Retinal pigment epithelial cell (primary cell): ENCODE measurements at regions not wholly inside any gene's neighbourhood (a gene's known extent, or its start where the extent isn't known, plus 50 kb on each side); places are given as distances from the start of the nearest gene placed in this dataset.

Source experiments
- DNase-seq: peaks from one replicate; pipeline ENCODE4 v3.0.0-alpha.2; 2010; ENCODE audit warnings: low read depth
- H3K4me3 ChIP-seq: 2 replicates; pipeline ENCODE4 v1.5.1; 2011; ENCODE audit warnings: mild to moderate bottlenecking, low read length, control low read depth, moderate library complexity
- CTCF ChIP-seq: conservative IDR thresholded peaks from 2 replicates; pipeline ENCODE4 v1.5.1; 2011; ENCODE audit warnings: low read depth, low read length, control low read depth, inconsistent platforms

GRCh38 chr11:13098063-13098462 lies 88.9 kb downstream of the RASSF10 start:
- no peak for TF ChIP-seq CTCF
- peak; percentile 67 for DNase-seq
- no peak overlapping the region for H3K4me3 ChIP-seq

GRCh38 chr11:13098616-13099289 lies 89.6 kb downstream of the RASSF10 start:
- TF ChIP-seq CTCF, result no peak
- no peak for DNase-seq

DNA sequence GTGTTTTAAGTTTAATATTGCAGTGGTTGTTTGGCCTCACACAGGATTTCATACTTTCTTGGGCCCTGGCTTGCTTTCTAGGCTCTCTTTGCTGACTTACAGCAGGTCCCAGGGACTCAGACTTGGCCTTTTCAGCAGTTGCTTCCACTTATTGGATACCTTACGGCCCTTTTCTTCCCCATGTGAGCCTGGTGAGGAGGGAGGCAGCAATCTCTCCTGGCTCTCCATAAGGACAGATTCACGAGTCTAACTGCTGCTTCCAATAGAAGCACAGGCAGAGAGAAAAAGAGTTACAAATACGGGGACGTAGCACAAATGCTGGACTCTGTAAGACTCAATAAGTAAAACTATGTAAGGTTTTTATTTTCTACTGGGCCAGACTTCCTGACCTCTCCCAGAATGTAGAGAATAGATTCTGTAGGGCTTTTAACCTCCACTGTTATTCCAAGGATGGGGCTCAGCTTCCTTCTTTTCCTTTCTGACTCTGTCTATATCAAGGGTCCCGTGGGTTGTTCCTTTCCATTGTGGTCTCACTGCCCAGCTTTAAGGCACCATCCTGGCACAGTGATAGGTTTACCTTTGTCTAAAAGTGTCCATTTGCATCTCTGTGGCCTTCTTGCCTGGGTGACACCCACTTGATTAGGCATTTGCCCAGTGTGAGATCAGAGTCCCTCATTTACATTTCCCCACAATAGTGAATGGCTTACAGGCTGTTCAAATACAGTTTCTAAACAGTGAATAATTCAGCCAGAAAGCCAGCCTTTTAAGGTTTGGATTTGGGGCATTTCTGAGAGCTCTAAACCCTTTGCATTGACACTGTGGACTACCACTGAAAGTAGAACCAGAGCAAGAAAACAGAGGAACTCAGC lies 92.8 kb downstream of the RASSF10 start:
- H3K4me3 ChIP-seq, result no peak overlapping the region
- TF ChIP-seq CTCF, result no peak
- DNase-seq, result no peak

More at GRCh38 chr11:13098616-13099289, 89.6 kb downstream of the RASSF10 start:
- no peak overlapping the region for H3K4me3 ChIP-seq

DNA sequence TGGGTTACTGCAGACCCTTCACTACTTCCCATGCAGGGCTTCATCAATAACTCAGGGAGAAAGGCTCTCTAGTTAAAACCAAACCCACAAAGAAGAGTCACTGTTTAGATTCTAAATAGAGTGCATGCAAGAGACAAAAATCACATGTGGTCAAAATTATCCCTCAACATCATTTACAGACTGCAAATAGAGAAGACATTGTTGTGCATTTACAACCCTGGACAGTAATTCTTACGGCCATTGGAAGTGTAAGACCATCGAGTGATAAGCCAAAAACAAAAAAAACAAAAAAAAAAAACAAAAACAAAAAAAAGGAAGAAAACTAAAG lies 93.4 kb downstream of the RASSF10 start:
- no peak overlapping the region for H3K4me3 ChIP-seq
- no peak for TF ChIP-seq CTCF
- DNase-seq, result no peak

GRCh38 chr11:13102865-13103539 lies 93.9 kb downstream of the RASSF10 start:
- H3K4me3 ChIP-seq, result no peak overlapping the region
- TF ChIP-seq CTCF, result no peak
- no peak for DNase-seq

DNA sequence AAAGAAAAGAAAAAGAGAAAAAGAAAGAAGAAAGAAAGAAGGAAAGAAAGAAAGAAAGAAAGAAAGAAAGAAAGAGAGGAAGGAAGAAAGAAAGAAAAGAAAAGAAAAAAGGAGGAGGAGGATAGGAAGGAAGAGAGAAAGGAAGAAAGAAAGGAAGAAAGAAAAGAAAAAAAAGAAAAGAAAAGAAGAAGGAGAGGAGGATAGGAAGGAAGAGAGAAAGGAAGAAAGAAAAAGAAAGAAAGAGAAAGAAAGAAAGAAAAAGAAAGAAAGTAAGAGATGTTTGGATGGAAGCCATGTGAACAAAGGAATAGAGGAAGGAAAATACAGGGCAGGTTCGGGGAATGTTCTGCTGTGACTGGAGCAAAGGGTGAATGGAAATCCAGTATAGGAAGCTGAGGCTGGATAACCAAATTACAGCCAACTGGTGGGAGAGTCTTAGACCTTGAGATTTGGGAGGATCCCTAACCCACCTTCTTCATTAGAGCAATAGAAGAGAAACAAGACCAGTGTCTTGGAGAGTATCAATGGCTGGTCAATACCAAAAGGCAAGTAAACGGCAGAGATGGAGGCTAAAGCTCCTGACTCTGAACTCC lies 94.9 kb downstream of the RASSF10 start:
- H3K4me3 ChIP-seq, result no peak overlapping the region
- TF ChIP-seq CTCF, result no peak
- no peak for DNase-seq
